ENCODE measurements at regions not wholly inside any gene's neighbourhood (a gene's known extent, or its start where the extent isn't known, plus 50 kb on each side); places are given as distances from the start of the nearest gene placed in this dataset.
"Not testable (repeated sequence)": the region's sequence is repeated elsewhere in the genome, so short reads cannot be mapped to it uniquely, and the experiment has no call there.

DNA sequence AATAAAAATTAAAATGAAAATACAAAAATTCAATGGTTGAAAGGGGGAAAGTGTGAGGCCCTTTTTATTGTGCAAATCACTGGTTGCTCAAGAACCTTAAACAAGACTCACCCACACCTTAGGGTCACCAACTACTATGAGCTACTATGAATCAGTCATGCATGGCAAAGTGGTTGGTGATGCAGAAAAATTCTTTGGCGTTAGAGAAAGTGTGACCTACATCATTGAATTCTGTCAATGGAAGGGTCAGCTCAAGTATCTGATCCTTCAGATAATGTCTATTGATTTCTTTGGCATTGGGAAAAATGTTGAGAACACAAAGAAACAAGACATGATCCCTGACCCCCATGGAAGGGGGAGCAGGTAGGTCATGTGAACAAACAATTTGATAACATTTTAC, 149.7 kb upstream of the ADCY2 start:
- H3K4me1 ChIP-seq (ENCODE audit: control insufficient read depth in 3 of 3, insufficient read depth in 3 of 3, low read length in 3 of 3), result no peaks in the 10 kb centered on the region
- no peak overlapping the region for H3K27ac ChIP-seq (ENCODE audit: low read depth, low read length)
- H3K27me3 ChIP-seq (ENCODE audit: control insufficient read depth in 3 of 3, insufficient read depth in 3 of 3, low read length in 3 of 3), result peaks cover 0 to 3% (median 0%) of the 10 kb centered on the region in 3 donors
- no peaks in the 10 kb centered on the region for H3K36me3 ChIP-seq (ENCODE audit: control insufficient read depth in 3 of 3, insufficient read depth in 3 of 3, low read length in 3 of 3)
- H3K9me3 ChIP-seq (ENCODE audit: control insufficient read depth in 3 of 3, low read length in 3 of 3), result no peaks in the 10 kb centered on the region
- no peak overlapping the region for H3K9ac ChIP-seq (ENCODE audit: low read depth in 1 of 3, low read length in 3 of 3)
- no peak overlapping the region for H3K4me3 ChIP-seq (ENCODE audit: low read length in 3 of 3)

DNA sequence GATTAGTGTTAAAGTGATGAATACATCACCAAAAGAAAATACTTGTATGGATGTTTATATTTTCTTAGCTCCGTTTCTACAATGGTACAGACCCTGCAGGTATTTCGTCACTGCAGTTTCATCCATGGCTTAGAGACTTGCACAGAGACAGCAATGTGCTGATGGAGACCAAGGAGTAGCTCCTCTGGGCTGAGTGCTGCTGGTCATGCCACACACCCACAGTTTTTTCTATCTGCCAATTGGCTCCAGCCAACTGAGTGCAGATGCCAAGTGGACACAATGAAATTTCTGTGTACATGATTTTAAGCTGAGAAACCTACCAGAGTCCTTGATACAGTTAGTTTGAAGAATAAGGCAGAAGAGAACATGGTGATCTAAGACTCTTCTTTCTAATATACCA, 145.9 kb upstream of the ADCY2 start:
- no peaks in the 10 kb centered on the region for H3K27me3 ChIP-seq (ENCODE audit: control insufficient read depth in 3 of 3, insufficient read depth in 3 of 3, low read length in 3 of 3)
- H3K4me1 ChIP-seq (ENCODE audit: control insufficient read depth in 3 of 3, insufficient read depth in 3 of 3, low read length in 3 of 3), result no peaks in the 10 kb centered on the region
- no peaks in the 10 kb centered on the region for H3K9me3 ChIP-seq (ENCODE audit: control insufficient read depth in 3 of 3, low read length in 3 of 3)
- no peak overlapping the region for H3K4me3 ChIP-seq (ENCODE audit: low read length in 3 of 3)
- H3K9ac ChIP-seq (ENCODE audit: low read depth in 1 of 3, low read length in 3 of 3), result no peak overlapping the region
- H3K36me3 ChIP-seq (ENCODE audit: control insufficient read depth in 3 of 3, insufficient read depth in 3 of 3, low read length in 3 of 3), result no peaks in the 10 kb centered on the region
- no peak overlapping the region for H3K27ac ChIP-seq (ENCODE audit: low read depth, low read length)

DNA sequence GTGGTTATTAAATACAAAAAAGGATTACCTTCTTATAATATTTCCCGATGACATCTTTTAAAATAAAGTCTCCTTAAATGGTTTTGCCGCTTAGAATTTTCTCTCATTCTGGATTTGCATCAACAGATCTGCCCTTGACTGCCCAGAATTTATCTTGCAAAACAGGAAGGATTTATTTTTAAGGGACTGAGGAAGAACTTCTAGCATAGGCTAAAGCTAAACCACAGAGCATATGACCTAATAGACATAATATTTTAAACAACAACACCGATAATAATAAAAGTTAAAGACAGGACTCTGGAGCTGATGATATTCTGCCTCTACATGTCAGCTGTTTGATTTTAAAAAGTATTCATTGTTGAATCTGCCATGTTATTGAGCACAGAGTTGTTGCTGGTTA, 145.3 kb upstream of the ADCY2 start:
- Histone ChIP-seq H3K9ac (ENCODE audit: low read depth in 1 of 3, low read length in 3 of 3) (no peak overlapping the region), H3K27ac (ENCODE audit: low read depth, low read length) (no peak overlapping the region), H3K9me3 (ENCODE audit: control insufficient read depth in 3 of 3, low read length in 3 of 3) (no peaks in the 10 kb centered on the region), H3K36me3 (ENCODE audit: control insufficient read depth in 3 of 3, insufficient read depth in 3 of 3, low read length in 3 of 3) (no peaks in the 10 kb centered on the region), H3K4me3 (ENCODE audit: low read length in 3 of 3) (no peak overlapping the region), H3K4me1 (ENCODE audit: control insufficient read depth in 3 of 3, insufficient read depth in 3 of 3, low read length in 3 of 3) (no peaks in the 10 kb centered on the region), H3K27me3 (ENCODE audit: control insufficient read depth in 3 of 3, insufficient read depth in 3 of 3, low read length in 3 of 3) (no peaks in the 10 kb centered on the region)

DNA sequence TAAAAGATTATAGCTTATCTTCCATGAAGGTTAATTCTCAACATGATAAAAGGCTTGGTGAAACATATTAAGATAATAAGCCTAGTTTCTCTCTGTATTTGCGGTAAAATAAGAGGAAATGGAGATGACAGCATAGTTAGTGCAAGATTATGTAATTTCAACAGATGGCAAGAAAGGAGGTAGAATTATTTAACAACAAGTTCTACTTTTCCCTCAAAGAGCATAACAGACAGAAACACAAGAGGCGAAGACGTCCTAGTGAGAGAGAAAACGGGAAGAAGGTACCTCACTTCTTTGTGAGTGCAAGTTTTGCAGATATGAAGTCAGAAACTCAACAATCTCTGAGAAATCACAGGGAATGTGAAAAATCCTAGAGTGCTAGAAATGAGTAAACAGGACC, 144.8 kb upstream of the ADCY2 start:
- Histone ChIP-seq H3K36me3 (ENCODE audit: control insufficient read depth in 3 of 3, insufficient read depth in 3 of 3, low read length in 3 of 3) (no peaks in the 10 kb centered on the region), H3K9me3 (ENCODE audit: control insufficient read depth in 3 of 3, low read length in 3 of 3) (no peaks in the 10 kb centered on the region), H3K4me3 (ENCODE audit: low read length in 3 of 3) (no peak overlapping the region), H3K27me3 (ENCODE audit: control insufficient read depth in 3 of 3, insufficient read depth in 3 of 3, low read length in 3 of 3) (no peaks in the 10 kb centered on the region), H3K4me1 (ENCODE audit: control insufficient read depth in 3 of 3, insufficient read depth in 3 of 3, low read length in 3 of 3) (no peaks in the 10 kb centered on the region), H3K27ac (ENCODE audit: low read depth, low read length) (no peak overlapping the region), H3K9ac (ENCODE audit: low read depth in 1 of 3, low read length in 3 of 3) (no peak overlapping the region)

DNA sequence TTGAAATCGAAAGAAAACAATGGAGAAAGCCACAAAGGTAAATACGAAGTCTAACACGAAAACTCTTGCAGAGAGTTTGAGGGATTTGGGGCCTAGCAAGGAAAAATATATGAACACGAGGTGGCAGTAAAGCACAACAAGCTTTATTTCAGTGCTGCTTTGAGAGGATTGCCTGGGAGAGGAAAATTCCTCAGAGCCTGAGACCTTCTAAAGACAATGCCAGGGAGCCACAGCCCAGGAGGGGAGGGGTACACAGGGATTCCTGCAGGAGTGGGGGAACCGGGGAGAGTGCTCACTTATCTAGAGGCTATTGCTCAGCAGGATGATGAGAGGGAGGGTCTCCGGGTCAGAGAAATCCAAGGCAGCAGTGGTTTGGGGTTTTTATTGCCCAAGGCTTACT, 134.9 kb upstream of the ADCY2 start:
- H3K9ac ChIP-seq (ENCODE audit: low read depth in 1 of 3, low read length in 3 of 3), result no peak overlapping the region
- peaks cover 0 to 4% (median 0%) of the 10 kb centered on the region in 3 donors for H3K9me3 ChIP-seq (ENCODE audit: control insufficient read depth in 3 of 3, low read length in 3 of 3)
- no peak overlapping the region for H3K27ac ChIP-seq (ENCODE audit: low read depth, low read length)
- no peak overlapping the region for H3K4me3 ChIP-seq (ENCODE audit: low read length in 3 of 3)
- no peaks in the 10 kb centered on the region for H3K36me3 ChIP-seq (ENCODE audit: control insufficient read depth in 3 of 3, insufficient read depth in 3 of 3, low read length in 3 of 3)
- H3K27me3 ChIP-seq (ENCODE audit: control insufficient read depth in 3 of 3, insufficient read depth in 3 of 3, low read length in 3 of 3), result no peaks in the 10 kb centered on the region
- no peaks in the 10 kb centered on the region for H3K4me1 ChIP-seq (ENCODE audit: control insufficient read depth in 3 of 3, insufficient read depth in 3 of 3, low read length in 3 of 3)

DNA sequence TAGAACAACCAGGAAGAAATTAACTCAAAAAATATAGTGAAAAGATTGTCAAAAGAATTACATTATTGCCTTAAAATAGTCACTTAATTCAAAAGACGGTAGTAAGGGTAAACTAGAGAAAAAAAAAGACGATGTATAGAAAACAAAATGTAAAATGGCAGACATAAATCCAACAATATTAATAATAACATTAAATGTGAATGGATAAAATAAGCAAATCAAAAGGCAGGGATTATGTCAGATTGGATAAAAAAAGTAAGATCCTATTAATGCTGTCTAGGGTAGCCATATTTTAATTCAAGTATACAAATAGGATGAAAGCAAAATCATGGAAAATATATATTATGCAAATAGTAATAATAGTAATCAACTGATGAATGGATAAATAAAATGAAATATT, 134.0 kb upstream of the ADCY2 start:
- H3K9me3 ChIP-seq (ENCODE audit: control insufficient read depth in 3 of 3, low read length in 3 of 3), result peaks cover 0 to 4% (median 0%) of the 10 kb centered on the region in 3 donors
- no peaks in the 10 kb centered on the region for H3K36me3 ChIP-seq (ENCODE audit: control insufficient read depth in 3 of 3, insufficient read depth in 3 of 3, low read length in 3 of 3)
- H3K27ac ChIP-seq (ENCODE audit: low read depth, low read length), result no peak overlapping the region
- H3K27me3 ChIP-seq (ENCODE audit: control insufficient read depth in 3 of 3, insufficient read depth in 3 of 3, low read length in 3 of 3), result no peaks in the 10 kb centered on the region
- H3K9ac ChIP-seq (ENCODE audit: low read depth in 1 of 3, low read length in 3 of 3), result no peak overlapping the region
- H3K4me1 ChIP-seq (ENCODE audit: control insufficient read depth in 3 of 3, insufficient read depth in 3 of 3, low read length in 3 of 3), result no peaks in the 10 kb centered on the region
- no peak overlapping the region for H3K4me3 ChIP-seq (ENCODE audit: low read length in 3 of 3)

DNA sequence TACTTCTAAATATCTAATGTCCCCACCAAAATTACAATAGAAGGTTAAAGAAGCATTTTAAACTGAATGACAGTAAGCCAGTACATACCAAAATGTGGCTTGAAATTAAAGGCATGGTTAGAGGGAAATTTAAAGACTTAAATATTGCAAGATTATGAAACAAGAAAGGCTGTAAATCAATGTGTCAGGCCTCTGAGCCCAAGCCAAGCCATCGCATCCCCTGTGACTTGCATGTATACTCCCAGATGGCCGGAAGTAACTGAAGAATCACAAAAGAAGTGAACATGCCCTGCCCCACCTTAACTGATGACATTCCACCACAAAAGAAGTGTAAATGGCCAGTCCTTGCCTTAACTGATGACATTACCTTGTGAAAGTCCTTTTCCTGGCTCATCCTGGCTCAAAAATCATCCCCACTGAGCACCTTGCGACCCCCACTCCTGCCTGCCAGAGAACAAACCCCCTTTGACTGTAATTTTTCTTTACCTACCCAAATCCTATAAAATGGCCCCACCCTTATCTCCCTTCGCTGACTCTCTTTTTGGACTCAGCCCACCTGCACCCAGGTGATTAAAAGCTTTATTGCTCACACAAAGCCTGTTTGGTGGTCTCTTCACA, 132.4 kb upstream of the ADCY2 start:
- not testable (repeated sequence) for H3K36me3 ChIP-seq (ENCODE audit: control insufficient read depth in 3 of 3, insufficient read depth in 3 of 3, low read length in 3 of 3); H3K9me3 ChIP-seq (ENCODE audit: control insufficient read depth in 3 of 3, low read length in 3 of 3); H3K27me3 ChIP-seq (ENCODE audit: control insufficient read depth in 3 of 3, insufficient read depth in 3 of 3, low read length in 3 of 3); H3K4me1 ChIP-seq (ENCODE audit: control insufficient read depth in 3 of 3, insufficient read depth in 3 of 3, low read length in 3 of 3); H3K9ac ChIP-seq (ENCODE audit: low read depth in 1 of 3, low read length in 3 of 3); H3K27ac ChIP-seq (ENCODE audit: low read depth, low read length); H3K4me3 ChIP-seq (ENCODE audit: low read length in 3 of 3)

DNA sequence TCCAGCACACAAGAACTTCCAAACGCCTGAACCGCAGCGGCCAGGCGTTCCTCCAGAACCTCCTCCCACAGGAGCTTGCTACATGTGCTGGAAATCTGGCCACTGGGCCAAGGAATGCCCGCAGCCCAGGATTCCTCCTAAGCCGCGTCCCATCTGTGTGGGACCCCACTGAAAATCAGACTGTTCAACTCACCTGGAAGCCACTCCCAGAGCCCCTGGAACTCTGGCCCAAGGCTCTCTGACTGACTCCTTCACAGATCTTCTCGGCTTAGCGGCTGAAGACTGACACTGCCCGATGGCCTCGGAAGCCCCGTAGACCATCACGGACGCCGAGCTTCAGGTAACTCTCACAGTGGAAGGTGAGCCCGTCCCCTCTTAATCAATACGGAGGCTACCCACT, 130.2 kb upstream of the ADCY2 start:
- not testable (repeated sequence) for H3K27ac ChIP-seq (ENCODE audit: low read depth, low read length); H3K4me1 ChIP-seq (ENCODE audit: control insufficient read depth in 3 of 3, insufficient read depth in 3 of 3, low read length in 3 of 3); H3K27me3 ChIP-seq (ENCODE audit: control insufficient read depth in 3 of 3, insufficient read depth in 3 of 3, low read length in 3 of 3); H3K36me3 ChIP-seq (ENCODE audit: control insufficient read depth in 3 of 3, insufficient read depth in 3 of 3, low read length in 3 of 3); H3K9ac ChIP-seq (ENCODE audit: low read depth in 1 of 3, low read length in 3 of 3); H3K9me3 ChIP-seq (ENCODE audit: control insufficient read depth in 3 of 3, low read length in 3 of 3); H3K4me3 ChIP-seq (ENCODE audit: low read length in 3 of 3)

DNA sequence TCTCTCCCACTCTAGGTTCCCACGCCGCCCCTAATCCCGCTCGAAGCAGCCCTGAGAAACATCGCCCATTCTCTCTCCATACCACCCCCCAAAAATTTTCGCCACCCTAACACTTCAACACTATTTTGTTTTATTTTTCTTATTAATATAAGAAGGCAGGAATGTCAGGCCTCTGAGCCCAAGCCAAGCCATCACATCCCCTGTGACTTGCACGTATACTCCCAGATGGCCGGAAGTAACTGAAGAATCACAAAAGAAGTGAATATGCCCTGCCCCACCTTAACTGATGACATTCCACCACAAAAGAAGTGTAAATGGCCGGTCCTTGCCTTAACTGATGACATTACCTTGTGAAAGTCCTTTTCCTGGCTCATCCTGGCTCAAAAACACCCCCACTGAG, 127.2 kb upstream of the ADCY2 start:
- not testable (repeated sequence) for H3K36me3 ChIP-seq (ENCODE audit: control insufficient read depth in 3 of 3, insufficient read depth in 3 of 3, low read length in 3 of 3); H3K4me1 ChIP-seq (ENCODE audit: control insufficient read depth in 3 of 3, insufficient read depth in 3 of 3, low read length in 3 of 3); H3K9me3 ChIP-seq (ENCODE audit: control insufficient read depth in 3 of 3, low read length in 3 of 3); H3K27ac ChIP-seq (ENCODE audit: low read depth, low read length); H3K27me3 ChIP-seq (ENCODE audit: control insufficient read depth in 3 of 3, insufficient read depth in 3 of 3, low read length in 3 of 3); H3K4me3 ChIP-seq (ENCODE audit: low read length in 3 of 3); H3K9ac ChIP-seq (ENCODE audit: low read depth in 1 of 3, low read length in 3 of 3)

DNA sequence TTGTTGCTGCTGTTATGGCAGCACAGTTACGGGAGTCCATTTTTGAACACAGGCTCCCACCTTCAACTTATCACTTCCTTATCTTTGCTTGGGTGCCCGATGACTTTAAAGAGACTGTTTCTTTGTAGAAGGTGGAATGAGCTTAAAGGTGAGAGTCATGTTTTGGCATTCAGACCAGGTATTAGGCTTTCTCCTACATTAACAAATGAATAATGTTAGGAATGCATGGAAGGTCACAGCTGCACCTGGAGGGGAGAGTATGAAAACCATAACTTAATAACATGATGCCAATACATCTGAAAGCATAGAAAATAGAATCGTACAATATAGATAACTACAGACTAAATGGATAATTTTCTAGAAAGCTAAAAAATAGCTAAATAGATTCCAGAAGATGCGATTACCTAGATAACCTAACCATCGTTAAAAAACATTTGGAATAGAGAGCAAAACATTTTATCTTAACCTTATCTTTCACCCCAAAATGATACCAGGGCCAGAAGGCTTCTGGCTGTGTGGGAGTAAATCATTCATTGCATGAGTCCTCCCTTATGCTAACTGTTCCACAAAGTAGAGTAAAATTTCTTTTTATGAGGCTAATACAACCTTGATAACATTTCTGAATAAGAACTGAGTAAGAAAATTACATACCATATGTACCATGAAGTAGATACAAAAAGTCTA, 126.2 kb upstream of the ADCY2 start:
- H3K27ac ChIP-seq (ENCODE audit: low read depth, low read length), result no peak overlapping the region
- H3K36me3 ChIP-seq (ENCODE audit: control insufficient read depth in 3 of 3, insufficient read depth in 3 of 3, low read length in 3 of 3), result no peaks in the 10 kb centered on the region
- peaks cover 0 to 3% (median 0%) of the 10 kb centered on the region in 3 donors for H3K27me3 ChIP-seq (ENCODE audit: control insufficient read depth in 3 of 3, insufficient read depth in 3 of 3, low read length in 3 of 3)
- H3K4me1 ChIP-seq (ENCODE audit: control insufficient read depth in 3 of 3, insufficient read depth in 3 of 3, low read length in 3 of 3), result no peaks in the 10 kb centered on the region
- no peak overlapping the region for H3K4me3 ChIP-seq (ENCODE audit: low read length in 3 of 3)
- no peaks in the 10 kb centered on the region for H3K9me3 ChIP-seq (ENCODE audit: control insufficient read depth in 3 of 3, low read length in 3 of 3)
- no peak overlapping the region for H3K9ac ChIP-seq (ENCODE audit: low read depth in 1 of 3, low read length in 3 of 3)

Data from skeletal muscle tissue (tissue), 3 donors.